ENCODE measurements at regions not wholly inside any gene's neighbourhood (a gene's known extent, or its start where the extent isn't known, plus 50 kb on each side); places are given as distances from the start of the nearest gene placed in this dataset.
"Not testable (repeated sequence)": the region's sequence is repeated elsewhere in the genome, so short reads cannot be mapped to it uniquely, and the experiment has no call there.

DNA sequence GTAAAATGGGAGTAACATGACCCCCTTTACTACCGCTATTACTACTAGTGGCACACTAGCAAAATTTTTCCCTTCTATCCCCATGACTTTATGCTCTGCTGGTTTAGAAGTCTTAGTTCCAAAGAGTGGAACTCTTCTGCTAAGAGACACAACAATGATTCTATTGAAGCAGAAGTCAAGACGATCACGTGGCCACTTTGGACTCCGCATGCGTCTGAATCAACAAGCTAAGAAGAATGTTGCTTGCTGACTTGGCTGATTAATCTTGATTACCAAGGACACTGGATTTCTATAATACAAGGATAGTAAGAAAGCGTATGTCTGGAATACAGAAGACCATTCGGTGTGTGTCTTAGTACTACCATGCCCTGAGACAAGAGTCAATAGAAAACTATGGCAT, 244.7 kb upstream of the BTBD3 start:
- no peak for DNase-seq

DNA sequence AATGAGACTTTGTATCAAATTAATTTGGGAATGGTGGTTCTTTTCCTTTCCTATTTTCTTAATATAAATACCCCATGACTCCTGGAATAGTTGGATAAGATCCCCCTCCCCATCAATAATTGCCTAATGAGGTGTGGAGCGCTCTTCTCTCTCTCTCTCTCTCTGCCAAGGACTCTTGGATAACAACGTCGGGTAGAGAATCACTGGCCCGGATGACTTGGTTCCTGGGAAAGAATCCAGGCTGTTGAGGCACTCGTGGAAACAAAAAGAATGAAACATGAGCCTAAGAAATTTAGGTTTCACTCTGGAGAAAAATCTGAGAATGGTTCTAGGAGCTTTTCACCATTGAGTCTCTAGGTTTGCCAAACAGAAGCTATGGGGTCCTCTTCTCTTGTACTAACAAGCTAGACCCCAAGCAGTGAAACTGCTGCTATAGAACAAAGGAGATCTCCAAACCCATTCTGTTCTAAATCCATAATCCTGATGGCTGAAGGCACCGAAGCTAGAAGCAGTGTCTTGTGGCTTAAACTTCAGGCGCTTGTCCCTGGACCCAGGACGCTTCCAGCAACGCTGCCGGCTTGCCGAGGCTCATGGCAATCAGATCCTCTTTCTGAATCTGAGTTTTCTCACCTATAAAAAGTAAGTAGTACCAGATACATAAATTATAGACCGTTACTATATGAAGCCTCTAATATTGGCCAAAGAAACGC, 241.6 kb upstream of the BTBD3 start:
- no peak for DNase-seq

DNA sequence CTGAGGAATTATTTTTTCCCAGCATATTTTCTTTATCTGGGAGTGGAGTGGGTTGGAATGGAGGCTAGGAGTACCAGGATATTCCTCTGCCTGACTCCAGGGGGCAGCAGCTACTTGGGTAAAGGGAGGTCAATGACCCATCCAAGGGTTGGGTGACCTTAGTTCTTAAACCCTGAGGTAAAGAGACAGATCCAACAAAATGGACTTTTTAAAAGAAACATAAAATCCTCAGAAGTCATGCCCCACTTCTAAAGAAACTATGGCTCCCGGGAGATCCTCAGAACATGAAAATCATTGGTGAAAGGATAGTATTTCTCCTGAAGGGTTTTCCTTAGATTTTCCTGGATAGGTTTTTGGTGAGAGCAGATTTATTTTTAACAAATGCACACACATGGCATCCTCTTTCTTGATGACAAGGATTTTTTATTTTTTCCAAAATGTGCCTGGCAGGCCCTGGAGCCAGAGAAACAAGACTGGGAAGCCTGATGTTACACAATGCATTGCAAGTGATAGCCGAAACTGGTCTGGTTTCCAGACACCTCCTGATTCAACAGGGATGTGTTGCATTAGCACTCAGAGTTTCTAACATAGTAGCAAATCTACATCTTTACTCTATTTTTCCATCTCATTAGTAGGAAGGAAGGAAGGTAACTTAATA, 240.9 kb upstream of the BTBD3 start:
- peak in 1 of 2 experiments; percentile 2 for DNase-seq

DNA sequence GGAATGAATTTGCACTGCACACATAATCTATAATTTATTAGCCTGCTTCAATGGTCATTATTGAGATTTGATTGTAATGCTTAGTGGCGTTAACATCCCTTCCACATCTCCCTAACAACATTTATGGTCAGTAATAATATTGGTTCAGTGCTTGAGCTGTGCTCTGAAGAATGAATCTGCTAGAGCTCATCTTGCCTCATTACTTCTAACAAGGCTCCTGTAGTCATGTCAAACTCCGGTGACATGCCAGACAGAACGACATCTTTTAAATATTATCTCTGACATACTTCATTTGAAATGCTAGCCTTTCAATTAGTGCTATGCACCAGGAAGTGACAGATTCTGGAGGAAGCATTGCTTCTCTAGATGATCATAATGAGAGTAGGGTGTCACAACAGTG, 240.3 kb upstream of the BTBD3 start:
- DNase-seq = no peak

DNA sequence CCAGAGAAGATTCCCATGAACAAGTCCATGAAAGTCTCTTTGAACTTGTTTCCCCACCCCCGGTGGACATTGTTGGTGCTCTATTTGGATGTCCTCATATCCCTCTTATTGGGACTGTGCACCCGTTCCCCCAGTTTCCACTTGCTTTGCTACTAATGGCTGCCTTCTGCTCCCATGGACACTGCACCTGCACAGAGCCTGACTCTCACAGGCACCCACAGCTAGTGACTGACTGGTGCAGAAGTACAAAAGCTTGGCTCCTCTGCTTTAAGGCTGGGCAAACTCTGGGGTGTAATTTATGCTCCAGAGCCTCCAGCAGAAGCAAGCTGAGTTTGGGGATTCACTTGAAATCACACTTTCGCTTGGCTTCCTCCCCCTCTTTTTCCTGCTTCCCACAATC, 239.9 kb upstream of the BTBD3 start:
- no peak for DNase-seq

DNA sequence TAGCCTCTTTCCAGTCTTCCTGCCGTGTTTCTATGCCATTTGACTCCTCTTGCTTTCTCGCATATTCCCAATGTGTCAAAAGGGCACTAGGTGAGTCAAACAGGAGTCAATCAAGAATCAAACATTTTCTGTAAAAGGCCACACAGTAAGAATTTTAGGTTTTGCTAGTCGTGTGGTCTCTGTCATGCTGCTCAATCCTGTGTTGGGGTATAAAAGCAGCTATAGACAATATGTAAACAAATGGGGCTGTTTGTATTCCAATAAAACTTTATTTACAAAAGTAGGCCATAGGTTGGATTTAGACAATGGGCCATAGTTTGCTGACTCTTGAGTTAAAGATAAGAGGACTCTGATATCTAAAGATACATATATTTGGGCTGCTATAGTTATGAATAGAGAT, 235.4 kb upstream of the BTBD3 start:
- DNase-seq = no peak

DNA sequence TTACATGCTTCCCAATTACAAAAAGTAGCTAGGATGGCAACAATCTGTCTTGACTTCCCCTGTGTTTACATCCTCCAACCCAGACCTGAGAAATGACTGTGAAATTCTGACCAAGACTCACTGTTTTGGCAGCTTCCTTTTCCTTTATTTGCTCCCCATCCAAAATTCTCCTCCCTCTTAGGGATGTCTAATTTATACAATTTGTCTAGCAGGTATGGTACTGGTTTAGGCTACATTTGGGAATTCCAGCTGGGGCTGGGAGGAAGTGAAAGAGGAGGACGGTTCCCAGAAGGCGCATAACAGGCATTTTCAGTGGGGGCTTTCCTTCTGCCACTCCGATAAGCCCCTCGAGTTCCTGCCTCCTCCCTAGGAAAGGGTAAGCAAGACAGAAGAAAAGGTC, 231.5 kb upstream of the BTBD3 start:
- DNase-seq = no peak

DNA sequence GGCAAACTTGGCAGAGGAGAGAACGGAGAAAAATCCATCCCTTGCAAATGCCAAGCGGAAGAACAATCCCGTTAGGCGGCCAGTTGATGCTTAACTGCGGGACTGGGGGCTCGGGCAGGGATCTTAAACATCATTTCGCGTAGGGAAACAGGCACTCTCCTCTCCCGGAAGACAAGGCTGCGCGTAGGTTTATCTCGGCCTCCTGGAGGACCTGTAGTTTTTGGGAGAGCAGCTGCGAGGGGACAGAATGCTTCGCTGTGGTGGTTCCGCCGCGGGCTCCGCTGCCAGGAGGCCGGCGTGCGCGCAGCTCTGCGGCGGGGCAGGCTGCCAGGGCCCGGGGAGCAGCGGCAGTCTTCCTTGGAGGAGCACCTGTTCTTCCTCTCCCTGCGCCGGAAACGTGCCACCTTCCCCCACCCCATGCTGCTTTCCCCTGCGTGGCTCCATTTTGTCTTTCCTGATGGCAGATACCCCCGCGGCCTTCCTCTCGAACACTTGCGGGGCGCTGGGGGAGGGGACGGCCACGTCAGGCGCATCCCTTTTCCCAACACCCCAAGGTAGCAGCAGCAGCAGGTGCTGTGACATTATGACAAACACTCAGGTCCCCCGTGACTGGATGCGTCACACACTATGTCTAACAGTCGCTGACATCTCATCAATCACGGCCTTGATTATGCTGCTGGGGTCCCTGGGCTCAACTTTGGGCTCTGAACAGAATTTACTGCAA, 230.7 kb upstream of the BTBD3 start:
- no peak for DNase-seq

DNA sequence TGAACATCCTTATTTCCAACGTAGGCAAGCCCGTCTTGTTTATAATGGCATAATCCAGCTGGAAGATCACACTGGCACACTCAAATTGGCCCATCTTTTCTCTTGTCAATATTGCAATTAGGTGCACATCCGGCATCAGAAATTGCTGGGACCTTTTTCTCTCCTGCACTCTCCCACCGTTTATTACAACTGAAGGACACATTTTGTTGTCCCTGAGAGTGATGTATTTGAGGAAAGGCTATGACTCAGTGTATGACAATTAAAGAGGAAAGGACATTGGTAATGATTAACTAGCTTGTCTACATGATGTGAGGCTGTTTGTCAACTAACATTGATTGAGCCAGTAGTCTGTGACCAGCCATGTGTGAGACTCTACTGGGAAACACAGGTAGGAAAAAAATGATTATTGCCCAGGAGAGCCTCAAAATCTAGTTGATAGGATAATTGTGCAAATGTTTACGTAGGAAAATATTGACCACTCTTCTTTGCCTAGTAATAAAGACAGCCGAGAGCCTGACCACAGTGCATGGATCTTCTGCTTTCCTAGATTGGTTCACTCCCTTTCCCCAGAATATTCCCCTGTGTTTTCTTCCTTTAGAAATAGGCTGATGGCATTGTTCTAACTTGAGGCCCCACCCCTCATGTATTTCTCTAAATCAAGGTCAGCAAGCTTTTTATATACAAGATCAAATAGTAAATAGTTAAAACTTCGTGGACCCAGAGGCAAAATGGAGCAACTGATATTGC, 230.0 kb upstream of the BTBD3 start:
- DNase-seq = no peak

DNA sequence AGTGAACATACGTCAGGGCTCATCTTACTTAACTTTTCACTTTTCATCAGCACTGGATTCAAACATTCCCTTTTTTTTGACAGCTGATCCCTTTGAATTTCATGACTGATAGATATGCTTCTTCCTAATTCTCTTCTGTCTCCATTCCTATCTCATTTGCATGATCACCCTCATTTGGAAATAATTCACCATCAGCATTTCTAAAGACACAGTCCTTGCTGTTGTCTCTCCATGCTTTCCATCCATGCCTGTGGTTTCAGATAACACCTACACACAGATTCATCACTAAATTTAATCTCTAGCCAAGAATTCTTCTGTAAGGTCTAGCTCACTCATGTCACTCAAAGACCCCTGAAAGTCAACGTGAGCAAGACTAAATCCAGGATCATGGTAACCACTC, 228.4 kb upstream of the BTBD3 start:
- DNase-seq = no peak

DNA sequence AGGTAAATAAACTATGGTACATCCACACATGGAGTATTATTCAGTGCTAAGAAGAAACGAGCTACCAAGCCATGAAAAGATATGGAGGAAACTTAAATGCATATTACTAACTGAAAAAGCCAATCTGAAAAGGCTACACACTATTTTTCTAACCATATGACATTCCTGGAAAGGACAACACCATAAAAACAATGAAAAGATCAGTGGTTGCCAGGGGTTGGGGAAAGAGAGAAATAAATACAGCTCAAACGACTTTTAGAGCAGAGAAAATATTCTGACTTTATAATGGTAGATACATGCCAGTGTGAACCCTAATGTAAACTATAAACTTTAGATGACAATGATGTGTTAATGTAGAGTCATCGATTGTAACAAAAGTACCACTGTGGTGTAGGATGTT, 225.9 kb upstream of the BTBD3 start:
- DNase-seq = no peak

DNA sequence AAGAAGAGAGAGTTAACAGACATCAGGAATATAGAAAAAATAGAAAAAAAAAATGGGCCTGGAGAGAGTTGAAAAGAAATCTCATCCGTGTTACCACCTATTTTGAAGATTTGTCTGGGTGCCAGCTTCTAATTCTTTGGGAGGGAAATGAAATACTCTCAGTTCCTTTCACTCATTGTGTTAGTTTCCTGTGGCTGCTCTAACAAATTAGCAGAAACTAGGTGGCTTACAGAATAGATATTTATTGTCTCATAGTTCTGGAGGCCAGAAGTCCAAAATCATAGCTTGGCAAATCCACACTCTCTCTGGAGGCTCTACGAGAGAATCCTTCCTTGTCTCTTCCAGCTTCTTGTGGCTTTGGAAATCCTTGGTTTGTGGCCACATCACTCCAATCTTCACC, 225.1 kb upstream of the BTBD3 start:
- no peak for DNase-seq

DNA sequence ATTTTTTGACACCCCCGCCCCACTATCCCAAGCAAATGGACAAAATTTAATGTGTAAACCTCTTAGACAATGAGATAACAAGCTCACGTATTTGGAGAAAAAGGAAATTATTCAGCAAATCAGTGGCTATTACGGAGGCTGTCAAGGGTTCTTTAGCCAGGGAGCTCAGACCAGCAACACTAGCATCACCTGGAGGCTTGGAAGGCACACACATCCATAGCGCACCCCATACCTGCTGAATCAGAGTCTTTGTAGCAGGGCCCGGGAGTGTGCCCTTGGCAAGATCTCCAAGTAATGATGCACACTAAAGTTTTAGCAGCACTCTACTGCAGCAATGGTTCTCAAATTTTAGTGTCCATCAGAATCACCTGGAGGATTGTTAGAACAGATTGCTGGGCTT, 223.2 kb upstream of the BTBD3 start:
- DNase-seq = no peak

DNA sequence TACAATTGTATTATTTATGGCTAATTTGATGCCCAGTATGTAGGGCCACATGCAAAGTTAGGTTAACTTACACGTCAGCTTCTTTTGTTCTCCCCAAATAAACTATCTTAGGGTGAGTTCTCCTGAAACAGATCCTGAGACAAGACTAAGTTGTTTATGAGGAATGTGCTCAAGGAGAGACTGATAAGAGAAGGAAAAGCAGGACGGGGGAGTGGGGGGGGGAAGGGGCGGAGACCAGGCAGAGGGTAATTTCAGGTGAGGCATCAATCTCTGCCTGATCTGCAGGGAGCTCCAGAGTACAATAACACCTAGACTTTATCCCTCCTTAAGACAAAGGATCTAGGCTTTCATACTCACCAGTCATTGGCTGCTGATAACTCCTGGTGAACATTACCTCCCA, 220.6 kb upstream of the BTBD3 start:
- DNase-seq = no peak

DNA sequence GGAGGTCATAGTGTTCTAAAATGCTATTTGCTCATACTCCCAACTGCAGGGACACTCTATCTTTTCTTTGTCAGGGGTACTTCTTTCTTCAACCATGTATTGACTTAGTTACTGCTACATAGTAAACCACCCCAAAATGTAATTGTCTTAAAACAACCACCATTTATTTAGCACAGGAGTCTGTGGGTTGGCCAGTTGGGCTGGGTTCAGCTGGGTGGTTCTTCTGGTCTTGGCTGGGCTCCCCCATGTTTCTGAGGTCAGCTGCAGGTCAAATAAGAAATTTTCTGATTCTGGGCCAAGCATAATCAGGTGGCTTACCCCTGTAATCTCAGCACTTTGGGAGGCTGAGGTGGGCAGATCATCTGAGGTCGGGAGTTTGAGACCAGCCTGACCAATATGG, 220.0 kb upstream of the BTBD3 start:
- DNase-seq = no peak

DNA sequence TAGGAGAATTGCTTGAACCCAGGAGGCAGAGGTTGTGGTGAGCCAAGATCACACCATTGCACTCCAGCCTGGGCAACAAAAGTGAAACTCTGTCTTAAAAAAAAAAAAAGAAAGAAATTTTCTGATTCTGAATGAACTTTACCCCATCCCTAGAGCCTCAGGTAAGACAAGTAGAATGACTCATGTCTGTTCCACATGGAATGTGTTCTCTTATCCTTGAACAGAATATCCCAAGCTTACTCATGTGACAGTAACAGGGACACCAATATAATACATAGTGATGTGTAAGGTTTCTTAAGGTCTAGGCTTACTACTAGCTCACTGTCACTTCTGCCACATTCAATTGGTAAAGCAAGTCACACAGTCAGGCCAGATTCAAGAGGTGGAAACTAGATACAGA, 219.6 kb upstream of the BTBD3 start:
- DNase-seq = no peak

DNA sequence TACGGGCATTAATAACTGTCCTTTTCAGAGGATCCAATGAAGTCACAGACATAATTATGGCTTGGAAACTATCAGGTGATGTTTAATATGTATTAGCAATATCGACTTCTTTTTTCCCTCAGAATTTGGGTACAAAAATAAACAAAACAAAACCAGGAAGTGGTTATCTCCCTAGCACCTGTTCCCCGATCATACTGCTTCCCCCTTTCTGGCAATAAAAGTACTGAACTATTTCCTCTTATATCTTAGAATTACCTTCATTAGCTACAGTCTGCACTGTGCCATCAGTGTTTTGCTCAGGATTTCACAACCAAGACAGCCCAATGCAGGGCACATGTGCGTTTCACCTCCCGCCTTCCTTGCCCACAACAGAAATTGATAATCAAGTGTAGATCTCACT, 216.9 kb upstream of the BTBD3 start:
- no peak for DNase-seq

DNA sequence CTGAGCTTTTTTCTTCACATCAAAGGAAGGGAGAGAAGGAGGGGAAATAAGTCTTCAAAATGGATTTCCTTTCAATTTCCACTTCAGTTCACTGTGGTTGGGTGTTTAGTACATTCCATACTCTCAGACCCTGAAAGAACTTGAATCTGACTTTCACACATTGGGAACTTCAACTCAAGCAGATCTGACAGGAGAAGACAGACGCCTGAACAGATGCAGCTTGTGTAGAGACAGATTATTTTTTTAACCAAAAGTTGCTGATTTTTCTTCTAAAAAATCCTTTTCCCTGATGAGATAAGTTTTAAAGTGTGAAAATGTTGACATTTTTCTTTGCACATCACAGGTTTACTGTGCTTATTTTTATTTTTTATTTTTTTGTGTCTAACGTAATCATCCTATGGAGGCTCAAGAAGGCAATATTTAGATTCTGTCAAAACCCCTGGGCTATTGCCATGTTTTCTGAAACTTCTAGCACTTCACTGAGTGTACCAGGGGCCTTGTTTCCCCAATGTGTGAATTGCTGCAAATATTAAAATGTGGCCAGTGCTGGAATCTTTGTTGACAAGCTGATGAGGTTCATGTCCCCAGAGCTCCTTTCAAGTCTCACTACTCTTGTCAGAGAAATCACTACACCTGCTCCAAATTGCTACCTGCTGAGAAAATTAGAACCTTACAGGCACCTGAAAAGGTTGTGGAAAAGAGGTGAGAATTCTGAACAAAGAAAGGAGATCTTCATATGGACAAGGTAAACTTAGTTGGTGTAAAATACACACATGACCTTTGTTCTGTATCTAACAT, 214.8 kb upstream of the BTBD3 start:
- no peak for DNase-seq

DNA sequence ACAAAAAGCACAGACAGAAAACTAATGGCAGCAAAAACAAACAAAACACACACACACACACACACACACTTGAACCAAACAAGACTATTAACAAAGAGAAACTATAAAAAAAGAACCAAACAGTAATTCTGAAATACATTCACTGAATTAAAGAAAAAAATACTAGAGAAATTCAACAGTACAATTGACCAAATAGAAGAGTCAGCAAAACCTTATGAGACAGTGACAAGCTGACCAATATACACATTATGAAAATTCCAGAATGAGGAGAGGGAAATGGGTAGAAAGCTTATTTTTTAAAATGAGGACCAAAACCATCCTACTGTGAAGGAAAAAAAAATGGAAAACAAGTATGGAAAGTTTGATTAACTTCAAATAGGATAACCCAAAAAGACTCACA, 212.2 kb upstream of the BTBD3 start:
- no peak for DNase-seq

DNA sequence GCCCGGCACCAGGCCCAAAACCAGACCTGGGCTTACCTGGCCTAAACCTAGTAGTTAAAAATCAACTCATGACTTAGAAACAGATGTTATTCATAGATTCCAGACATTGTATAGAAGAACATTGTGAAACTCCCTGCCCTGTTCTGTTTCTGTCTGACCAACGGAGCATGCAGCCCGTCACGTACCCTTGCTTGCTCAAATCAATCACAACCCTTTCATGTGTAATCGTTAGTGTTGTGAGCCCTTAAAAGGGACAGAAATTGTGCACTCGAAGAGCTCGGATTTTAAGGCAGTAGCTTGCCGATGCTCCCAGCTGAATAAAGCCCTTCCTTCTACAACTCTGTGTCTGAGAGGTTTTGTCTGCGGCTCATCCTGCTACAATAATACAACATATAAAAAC, 209.5 kb upstream of the BTBD3 start:
- DNase-seq = not testable (repeated sequence)

DNA sequence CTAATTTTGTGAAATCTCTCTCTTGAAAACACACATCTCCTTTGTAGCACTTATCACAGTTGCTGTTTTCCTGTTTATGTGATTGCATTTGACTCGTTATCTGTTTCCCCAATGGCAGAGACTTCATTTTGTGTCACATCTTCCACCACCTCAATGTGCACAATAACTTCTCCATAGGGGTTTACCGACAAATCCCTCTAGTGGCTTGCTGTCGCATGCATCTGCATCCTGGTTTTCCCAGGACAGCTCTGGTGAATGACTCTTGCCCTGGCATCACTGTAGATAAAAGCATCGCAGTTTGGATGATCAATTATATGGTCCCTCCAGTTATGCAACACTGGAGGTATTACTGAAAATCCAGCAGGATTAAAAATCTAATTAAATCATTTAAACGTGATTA, 206.5 kb upstream of the BTBD3 start:
- DNase-seq = no peak

DNA sequence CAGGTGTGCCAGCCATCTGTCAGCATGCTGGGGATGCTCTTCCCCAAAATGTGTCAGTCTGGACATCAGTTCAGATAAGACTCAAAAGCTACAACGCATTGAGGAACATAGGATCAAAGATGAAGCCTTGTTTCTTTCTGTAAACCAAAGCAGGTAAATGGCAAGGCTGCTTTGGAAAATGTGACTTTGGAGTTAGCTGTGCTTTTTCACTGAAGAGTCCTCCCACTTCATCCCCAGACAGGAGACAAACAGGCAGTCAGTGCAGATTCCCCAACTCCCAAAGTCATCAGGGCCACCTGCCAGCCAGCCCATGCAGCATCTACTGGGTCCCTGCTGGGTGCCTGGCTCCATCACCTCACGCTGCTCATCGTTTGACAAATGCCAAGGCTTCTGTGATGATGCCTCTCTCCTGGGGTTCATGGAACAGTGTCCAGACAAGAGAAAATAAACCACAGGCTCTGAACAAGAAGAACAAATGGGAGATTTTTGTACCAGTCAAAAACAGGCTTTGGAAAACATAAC, 205.0 kb upstream of the BTBD3 start:
- no peak for DNase-seq

DNA sequence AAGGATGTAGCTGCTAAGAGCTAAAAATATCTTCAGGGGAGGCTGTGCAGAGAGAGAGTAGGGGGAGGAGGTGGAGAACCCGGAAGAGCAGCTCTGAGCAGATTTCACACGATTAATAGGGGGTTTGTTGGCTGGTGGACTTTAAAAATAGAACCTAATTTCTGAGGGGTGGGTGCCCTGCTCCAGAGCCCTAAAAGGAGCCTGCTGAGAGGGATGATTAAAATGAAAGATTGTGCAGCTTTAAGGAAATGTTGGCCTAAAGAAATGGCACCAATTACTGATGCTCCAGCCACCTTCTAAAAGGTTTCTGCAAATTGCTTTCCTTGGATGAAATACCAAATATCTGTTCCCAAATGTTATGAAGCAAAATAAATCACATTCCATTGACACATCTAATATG, 202.8 kb upstream of the BTBD3 start:
- DNase-seq = no peak

Data from stimulated activated CD4-positive, alpha-beta T cell treated with anti-CD3 and anti-CD28 coated beads, Interleukin-4, amount 100 ng/mL, for 4 hours (primary cell).